ENCODE measurements at regions not wholly inside any gene's neighbourhood (a gene's known extent, or its start where the extent isn't known, plus 50 kb on each side); places are given as distances from the start of the nearest gene placed in this dataset.

DNA sequence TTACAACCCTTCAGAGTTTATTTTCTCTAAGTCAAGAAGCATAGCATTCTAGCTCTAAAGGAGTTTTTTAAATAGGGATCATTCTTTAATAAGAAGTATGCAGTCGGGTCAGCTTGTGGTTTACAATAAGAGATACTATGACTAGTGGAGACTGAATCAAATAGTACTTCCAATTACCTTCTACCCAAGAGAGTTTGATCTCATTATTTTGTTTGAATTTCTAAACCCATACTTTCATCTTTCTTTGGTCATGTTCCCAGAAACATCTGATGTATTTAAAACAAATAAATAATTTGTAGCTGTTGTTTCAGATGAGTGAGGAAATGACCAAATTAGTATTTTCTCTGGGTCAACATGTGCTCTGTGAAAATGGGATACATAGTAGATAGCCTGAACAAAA is 160.2 kb upstream of the CDH6 start:
- TF ChIP-seq, protein P1, sequence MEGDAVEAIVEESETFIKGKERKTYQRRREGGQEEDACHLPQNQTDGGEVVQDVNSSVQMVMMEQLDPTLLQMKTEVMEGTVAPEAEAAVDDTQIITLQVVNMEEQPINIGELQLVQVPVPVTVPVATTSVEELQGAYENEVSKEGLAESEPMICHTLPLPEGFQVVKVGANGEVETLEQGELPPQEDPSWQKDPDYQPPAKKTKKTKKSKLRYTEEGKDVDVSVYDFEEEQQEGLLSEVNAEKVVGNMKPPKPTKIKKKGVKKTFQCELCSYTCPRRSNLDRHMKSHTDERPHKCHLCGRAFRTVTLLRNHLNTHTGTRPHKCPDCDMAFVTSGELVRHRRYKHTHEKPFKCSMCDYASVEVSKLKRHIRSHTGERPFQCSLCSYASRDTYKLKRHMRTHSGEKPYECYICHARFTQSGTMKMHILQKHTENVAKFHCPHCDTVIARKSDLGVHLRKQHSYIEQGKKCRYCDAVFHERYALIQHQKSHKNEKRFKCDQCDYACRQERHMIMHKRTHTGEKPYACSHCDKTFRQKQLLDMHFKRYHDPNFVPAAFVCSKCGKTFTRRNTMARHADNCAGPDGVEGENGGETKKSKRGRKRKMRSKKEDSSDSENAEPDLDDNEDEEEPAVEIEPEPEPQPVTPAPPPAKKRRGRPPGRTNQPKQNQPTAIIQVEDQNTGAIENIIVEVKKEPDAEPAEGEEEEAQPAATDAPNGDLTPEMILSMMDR (IDR thresholded peaks at IDR 0.05): no peak
- TF ChIP-seq EZH2phosphoT487 (IDR thresholded peaks at IDR 0.05): no peak
